ENCODE measurements at regions not wholly inside any gene's neighbourhood (a gene's known extent, or its start where the extent isn't known, plus 50 kb on each side); places are given as distances from the start of the nearest gene placed in this dataset.
"Not testable (repeated sequence)": the region's sequence is repeated elsewhere in the genome, so short reads cannot be mapped to it uniquely, and the experiment has no call there.

- no peak for DNase-seq (ENCODE audit: low spot score)
Observed at GRCh38 chr13:37475151-37475550, 123.4 kb downstream of the POSTN start.

- DNase-seq (ENCODE audit: low spot score), result no peak
Observed at GRCh38 chr13:37473035-37473434, 125.5 kb downstream of the POSTN start.

DNA sequence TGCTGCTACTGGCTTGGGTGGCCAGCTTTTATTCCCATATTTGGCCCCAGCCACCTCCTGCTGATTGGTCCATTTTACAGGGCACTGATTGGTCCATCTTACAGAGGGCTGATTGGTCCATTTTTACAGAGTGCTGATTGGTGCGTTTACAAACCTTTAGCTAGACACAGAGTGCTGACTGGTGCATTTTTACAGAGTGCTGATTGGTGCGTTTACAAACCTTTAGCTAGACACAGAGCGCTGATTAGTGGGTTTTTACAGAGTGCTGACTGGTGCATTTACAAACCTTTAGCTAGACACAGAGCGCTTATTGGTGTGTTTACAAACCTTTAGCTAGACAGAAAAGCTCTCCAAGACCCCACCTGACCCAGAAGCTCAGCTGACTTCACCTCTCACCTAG lies 126.3 kb downstream of the POSTN start:
- DNase-seq (ENCODE audit: low spot score), result not testable (repeated sequence)

DNA sequence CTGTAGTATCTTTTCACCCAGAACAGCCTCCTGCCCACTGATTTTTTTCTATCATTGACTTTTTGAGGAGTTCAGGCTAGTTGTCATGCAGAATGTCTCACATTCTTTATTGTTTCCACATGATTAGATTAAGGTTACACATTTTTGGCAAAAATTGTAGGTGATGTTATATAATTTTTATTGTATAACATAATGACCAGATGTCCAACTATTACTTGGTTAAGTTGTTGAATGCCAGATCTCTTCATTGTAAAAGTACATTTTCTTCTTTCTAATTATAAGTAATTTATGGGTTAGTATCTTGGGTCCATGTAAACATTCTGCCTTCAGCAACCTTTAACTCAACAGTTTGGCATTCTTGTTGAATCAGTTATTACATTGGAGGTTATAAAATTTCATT lies 138.4 kb downstream of the POSTN start:
- no peak for DNase-seq (ENCODE audit: low spot score)

GRCh38 chr13:37457612-37458011 lies 141.0 kb downstream of the POSTN start:
- DNase-seq (ENCODE audit: low spot score), result no peak

- DNase-seq (ENCODE audit: low spot score), result no peak
Observed at GRCh38 chr13:37456506-37456905, 142.1 kb downstream of the POSTN start.

DNA sequence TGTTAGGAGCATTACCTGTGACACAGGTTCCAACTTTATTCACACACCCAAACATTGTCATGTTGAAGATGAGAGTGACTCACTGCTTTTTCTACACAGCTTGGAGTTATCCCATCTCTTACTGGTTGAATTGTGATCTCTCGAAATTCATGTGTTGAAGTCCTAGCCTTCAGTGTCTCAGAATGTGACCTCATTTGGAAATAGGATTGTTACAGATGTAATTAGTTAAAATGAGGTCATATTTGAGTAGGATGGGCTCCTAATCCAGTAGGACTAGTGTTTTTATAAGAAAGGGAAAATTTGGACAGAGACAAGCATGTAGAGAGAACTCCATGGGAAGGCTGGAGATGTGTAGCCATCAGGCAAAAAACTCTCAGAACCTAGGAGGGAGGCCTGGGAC lies 142.5 kb downstream of the POSTN start:
- no peak for DNase-seq (ENCODE audit: low spot score)

- no peak for DNase-seq (ENCODE audit: low spot score)
Observed at GRCh38 chr13:37453246-37453645, 145.3 kb downstream of the POSTN start.

DNA sequence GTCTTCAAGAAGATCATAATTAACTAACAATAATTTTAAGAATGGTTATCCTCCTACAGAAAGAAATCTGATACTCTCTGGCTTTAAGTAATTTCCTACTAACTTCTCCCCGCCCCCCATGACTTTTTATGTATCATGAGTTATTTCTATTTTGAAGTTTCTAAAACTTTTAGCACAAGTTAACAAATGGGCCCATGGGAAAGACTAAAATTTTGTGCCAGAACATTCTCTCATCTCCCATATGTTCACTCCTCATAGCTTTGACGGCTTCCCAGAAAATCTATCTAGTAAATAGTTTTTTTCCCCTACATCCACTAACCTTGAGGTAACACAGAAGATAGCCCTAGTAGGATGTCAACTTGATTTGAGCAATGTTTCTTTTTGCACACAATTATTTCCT lies 148.3 kb downstream of the POSTN start:
- no peak for DNase-seq (ENCODE audit: low spot score)

DNA sequence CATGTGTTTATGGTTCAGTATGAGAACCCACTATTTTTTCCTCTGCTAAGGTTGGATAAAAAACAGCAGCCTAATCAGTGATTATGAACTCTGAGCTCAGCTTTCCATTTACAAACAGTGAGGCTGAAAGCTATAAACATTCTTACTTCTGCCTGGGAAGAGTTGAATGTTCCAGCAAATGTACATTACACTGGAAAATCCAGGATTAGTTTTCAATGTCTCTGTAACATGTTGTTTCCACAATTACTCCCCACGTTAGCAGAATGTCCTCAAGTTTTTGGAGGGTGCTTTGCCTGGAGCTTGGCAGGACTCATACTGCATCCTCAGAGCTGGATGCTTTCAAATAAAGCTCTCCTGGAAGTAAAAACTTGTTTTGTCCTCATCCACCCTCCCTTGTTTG lies 150.4 kb downstream of the POSTN start:
- DNase-seq (ENCODE audit: low spot score), result no peak

DNA sequence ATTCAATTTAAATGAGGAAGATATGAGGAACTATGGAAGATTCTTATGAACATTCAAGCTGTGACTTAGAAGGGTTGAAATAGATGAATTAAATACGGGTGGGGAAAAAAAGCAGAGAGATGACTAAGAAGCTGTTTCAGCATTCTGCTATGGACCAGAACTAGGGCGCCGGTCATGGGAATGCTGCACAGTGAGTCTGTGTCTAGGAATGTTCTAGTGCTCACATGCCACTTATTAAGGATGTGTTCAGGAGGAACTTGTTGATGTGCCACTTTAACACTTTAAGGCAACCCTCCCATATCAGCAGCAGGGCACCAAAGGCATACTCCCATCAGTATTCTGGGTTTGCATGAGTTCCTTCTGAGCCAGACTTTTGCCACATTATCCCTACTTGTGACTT lies 152.1 kb downstream of the POSTN start:
- peak; percentile 14 for DNase-seq (ENCODE audit: low spot score)

- DNase-seq (ENCODE audit: low spot score), result no peak
Observed at GRCh38 chr13:37443538-37443937, 155.0 kb downstream of the POSTN start.

DNA sequence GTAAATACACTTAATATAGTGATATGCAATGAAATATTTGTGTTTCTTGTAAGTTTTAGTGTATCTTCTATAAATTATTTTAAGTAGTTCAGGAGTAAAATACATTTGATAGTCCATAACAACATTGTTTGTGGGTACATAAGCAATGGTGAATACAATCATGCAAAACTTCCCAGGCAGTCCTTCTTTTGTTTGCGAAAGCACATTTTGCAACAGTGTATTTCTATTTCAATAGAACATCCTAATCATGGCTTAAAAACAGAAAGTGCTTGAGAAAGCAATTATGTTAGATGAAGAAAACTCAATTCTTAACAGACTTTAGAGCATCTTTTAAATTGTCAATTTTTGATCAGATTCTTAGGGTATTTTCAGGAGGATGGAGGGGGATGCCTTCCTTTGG lies 155.6 kb downstream of the POSTN start:
- DNase-seq (ENCODE audit: low spot score), result no peak

GRCh38 chr13:37435881-37436280 lies 162.7 kb downstream of the POSTN start:
- DNase-seq (ENCODE audit: low spot score), result no peak

- no peak for DNase-seq (ENCODE audit: low spot score)
Observed at GRCh38 chr13:37433086-37433485, 165.5 kb downstream of the POSTN start.

DNA sequence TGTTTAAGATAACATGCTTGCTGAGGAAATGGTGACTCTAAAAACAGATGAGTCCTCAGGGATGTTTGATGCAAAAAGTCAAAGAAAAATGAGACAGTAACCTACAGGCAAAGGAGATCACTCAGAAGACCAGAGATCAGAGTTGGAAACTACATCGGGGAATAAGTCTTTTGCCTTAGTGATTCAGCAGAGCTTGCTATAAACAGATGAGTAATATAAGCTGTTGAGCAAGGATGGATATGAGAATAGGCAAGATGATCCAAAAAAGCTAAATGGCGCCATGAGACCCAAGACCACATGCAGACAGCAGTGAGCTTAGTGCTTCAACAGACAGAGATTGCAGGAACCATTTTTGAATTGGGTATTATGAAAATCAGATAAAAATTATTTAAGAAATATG lies 168.6 kb downstream of the POSTN start:
- DNase-seq (ENCODE audit: low spot score), result peak; percentile 5

DNA sequence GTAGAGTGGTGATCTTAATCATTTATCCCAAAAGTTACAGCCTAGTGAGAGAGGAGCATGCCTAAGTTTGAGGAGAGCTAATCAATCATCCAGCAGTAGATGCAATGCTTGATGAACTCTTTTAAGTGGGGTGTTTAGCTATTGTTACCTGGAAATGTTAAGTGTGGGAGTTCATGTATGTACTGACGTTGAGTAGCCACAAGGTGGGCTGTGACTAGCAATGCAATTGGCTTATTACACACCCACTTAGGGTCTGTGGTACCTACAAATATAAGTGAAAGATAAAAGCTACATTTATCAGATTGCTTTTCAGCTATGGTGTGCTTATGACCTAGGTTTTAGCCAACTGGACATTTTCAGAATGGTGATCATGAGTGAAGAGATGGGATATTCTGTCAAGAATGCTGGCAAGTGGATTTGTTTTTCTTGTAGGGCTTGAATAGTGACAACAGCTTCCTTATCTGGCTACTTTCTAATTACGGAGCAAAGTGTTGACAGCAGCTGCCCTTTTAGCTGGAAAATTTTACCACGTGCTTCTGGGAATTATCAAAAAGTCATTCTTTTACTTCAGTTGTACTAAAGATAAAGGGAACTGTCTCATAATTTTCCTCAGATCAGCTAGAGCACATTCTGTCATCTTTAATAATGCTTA lies 170.6 kb downstream of the POSTN start:
- DNase-seq (ENCODE audit: low spot score), result no peak

DNA sequence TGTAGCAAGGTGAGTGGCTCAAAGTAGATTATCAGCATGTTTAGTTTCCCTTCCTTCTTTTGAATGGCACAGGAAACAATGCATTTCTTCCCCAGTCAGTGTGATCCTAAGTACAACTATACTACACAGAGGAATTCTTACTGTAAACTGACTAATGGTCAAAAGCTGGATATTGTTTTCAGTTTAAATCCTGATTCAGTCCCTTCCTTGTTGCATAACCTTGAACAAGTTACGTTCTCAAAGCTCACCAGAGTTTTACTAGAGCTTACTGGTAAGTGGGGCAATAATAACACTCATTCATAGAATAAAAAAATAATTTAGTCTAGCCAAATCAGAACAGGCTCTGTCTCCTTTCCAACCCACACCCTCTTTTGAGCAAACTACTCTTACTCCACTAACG lies 180.1 kb downstream of the POSTN start:
- DNase-seq (ENCODE audit: low spot score), result no peak

- no peak for DNase-seq (ENCODE audit: low spot score)
Observed at GRCh38 chr13:37417060-37417441, 181.5 kb downstream of the POSTN start.

DNA sequence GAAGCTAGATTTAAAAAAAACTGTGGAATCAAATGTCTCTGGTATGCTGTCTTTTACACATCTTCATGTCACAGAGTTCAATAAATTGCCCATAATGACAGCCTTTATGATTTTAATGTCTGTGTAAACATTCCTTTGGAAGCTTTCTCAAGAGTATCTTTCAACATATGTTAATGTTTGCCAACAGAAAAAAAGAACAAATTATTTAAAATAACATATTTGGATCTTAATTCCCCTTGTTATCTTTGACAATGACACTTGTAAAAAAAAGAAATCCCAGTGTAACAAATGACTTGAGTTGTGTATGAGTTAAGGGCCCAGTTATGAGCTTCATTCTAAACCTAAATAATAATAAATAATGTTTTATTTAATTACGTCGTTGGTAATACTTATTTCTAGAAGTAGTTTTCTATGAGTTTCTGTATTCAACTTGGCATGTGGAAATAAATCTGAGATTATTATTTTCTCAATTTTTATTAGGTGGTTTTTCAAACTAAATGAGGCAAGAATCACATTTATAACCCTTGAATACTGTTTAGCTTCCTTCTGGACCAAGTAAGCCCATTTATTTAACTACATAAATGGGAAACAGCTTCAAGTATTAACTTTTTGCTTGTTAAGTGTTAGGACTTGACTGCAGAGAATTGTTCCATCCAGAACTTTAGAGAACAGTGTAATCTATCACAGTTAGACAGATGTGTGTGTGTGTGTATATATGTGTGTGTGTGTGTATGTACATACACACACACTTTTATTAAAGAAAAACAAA lies 182.1 kb downstream of the POSTN start:
- DNase-seq (ENCODE audit: low spot score), result no peak

DNA sequence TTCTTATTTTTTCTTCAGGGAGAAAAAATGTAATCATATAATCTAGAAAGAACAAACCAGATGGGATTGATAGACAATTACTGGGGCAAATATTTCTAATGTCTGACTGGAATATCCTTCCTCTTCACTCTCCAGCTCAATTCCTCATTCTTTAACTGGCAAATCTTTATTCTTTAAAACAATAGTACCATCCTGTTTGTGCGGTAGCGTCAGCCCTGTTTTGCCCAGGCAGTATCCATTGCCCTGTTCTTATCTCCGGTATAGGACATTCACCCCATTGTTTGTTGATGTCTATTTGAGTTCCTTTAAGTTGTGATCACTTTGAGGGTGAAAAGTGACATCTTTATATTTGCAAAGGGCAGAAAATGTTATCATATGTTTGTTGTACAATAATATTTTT lies 185.4 kb downstream of the POSTN start:
- DNase-seq (ENCODE audit: low spot score), result no peak

- DNase-seq (ENCODE audit: low spot score), result no peak
Observed at GRCh38 chr13:37412241-37412921, 186.2 kb downstream of the POSTN start.

DNA sequence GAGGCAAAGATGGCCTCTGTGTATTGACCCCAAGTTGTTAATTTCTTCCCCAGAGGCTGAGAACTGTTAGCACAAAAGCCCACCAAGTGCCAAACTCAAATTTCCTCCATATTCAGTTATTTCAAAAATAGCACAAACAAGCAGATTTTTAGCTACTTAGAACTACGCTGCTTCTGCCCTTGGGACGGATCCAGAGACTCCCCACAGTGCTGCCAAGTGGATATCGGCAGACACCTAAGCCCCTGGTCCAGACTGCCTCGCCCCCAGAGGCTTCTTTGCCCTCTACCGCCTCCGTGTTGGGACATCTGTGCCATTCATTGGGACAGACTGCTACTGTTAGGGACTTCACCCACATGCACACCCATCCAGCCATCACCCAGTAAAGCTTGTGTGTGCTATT lies 188.3 kb downstream of the POSTN start:
- no peak for DNase-seq (ENCODE audit: low spot score)

All from RKO (cell line).